ENCODE measurements at regions not wholly inside any gene's neighbourhood (a gene's known extent, or its start where the extent isn't known, plus 50 kb on each side); places are given as distances from the start of the nearest gene placed in this dataset.

DNA sequence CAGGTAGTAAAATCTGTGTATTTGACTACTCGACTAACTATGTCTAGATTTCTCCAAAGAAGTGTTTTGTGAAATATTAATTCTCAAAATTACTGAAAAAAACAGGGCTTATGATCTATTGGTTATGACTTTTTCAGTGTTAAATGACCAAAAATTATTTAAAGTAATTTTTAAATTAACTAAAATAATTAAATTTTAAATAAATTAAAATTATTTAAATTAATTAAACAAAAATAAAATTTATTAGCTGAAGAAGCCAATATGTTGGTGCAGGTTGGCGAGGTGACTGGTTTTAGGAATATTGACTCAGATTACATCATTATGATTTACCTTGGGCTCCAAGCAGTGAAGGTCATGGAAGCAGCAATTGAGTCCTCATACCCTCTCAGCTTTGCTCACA, 483.2 kb downstream of the PTPRC start:
- H3K4ac ChIP-seq (ENCODE audit: low read length), result no peak overlapping the region
- H2BK120ac ChIP-seq (ENCODE audit: low read depth, low read length), result no peak overlapping the region
- no peak overlapping the region for H2AFZ ChIP-seq (ENCODE audit: low read length)
- H2BK5ac ChIP-seq (ENCODE audit: low read length), result no peak overlapping the region
- no peak overlapping the region for H4K8ac ChIP-seq (ENCODE audit: low read depth, low read length)
- no CpG with 5 or more reads among the region's 2 CpGs for WGBS, 2 donors (ENCODE audit: extremely low coverage in 2 of 2, insufficient read length in 2 of 2, insufficient replicate concordance in 1 of 2)
- H3K23ac ChIP-seq (ENCODE audit: low read depth, low read length, poor library complexity), result no peak overlapping the region
- H3K79me1 ChIP-seq (ENCODE audit: low read depth, low read length), result no peaks in the 10 kb centered on the region
- H4K91ac ChIP-seq (ENCODE audit: low read depth, low read length, poor library complexity), result no peak overlapping the region
- no peak overlapping the region for H2AK5ac ChIP-seq (ENCODE audit: low read depth, low read length)
- no peak overlapping the region for H3K4me3 ChIP-seq (ENCODE audit: low read length in 2 of 2)
- H2BK15ac ChIP-seq (ENCODE audit: low read length), result no peak overlapping the region
- H3K9me3 ChIP-seq (replicated peaks in 1 of 2; ENCODE audit: control insufficient read depth in 2 of 2, insufficient read depth in 1 of 2, low read depth in 1 of 2, low read length in 2 of 2), result no peaks in the 10 kb centered on the region
- H3K18ac ChIP-seq (ENCODE audit: low read length), result no peak overlapping the region
- no peak overlapping the region for H3K4me2 ChIP-seq (ENCODE audit: insufficient read depth, low read length, poor library complexity, severe bottlenecking)
- no peaks in the 10 kb centered on the region for H3K27me3 ChIP-seq (ENCODE audit: control insufficient read depth in 3 of 3, insufficient read depth in 3 of 3, low read depth in 1 of 3, low read length in 3 of 3)
- H2BK12ac ChIP-seq (ENCODE audit: low read length), result no peak overlapping the region
- no peaks in the 10 kb centered on the region for H3K4me1 ChIP-seq (ENCODE audit: control insufficient read depth in 2 of 2, insufficient read depth in 1 of 2, low read depth in 1 of 2, low read length in 2 of 2)
- no peak overlapping the region for H3K27ac ChIP-seq (replicated peaks; ENCODE audit: low read length)
- no peaks in the 10 kb centered on the region for H3K36me3 ChIP-seq (replicated peaks in 1 of 2; ENCODE audit: control insufficient read depth in 2 of 2, insufficient read depth in 2 of 2, low read length in 2 of 2)
- DNase-seq (ENCODE audit: low spot score), result no peak
- H3K9ac ChIP-seq (ENCODE audit: low read depth, low read length, poor library complexity), result no peak overlapping the region
- H3K14ac ChIP-seq (ENCODE audit: low read length), result no peak overlapping the region

DNA sequence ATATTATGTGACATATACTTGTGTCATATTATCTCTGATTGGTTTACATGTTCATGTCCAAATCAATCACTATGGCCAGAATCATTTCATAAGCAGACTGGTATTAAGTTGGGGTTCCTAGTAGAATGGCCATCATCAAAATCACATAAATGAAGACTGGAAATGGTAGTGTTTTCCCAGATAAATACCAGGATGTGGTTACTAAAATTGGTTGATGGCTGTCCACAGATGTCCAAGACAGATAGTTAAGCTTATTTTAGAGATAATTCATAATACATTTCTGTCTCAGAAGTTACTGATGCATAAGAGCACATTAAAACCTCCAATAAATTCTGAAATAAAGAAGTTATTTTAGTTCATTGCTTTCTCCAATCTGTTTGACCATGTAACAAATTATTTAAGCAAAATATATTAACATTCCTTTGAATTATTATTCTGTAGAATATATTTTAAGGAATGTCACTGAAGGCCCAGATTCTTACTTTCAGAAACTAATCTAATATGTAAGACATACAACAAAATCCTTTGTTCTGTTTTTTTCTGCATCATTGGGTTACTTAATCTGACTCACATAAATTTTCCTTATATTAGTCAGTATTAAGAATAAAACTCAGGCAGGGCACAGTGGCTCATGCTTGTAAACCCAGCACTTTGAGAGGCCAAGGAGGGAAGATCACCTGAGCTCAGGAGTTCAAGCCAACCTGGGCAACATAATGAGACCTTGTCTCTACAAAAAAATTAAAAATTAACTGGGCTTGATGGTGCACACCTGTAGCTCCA, 483.9 kb downstream of the PTPRC start:
- no peaks in the 10 kb centered on the region for H3K4me1 ChIP-seq (ENCODE audit: control insufficient read depth in 2 of 2, insufficient read depth in 1 of 2, low read depth in 1 of 2, low read length in 2 of 2)
- H2BK15ac ChIP-seq (ENCODE audit: low read length), result no peak overlapping the region
- no peak overlapping the region for H3K23ac ChIP-seq (ENCODE audit: low read depth, low read length, poor library complexity)
- H3K36me3 ChIP-seq (replicated peaks in 1 of 2; ENCODE audit: control insufficient read depth in 2 of 2, insufficient read depth in 2 of 2, low read length in 2 of 2), result no peaks in the 10 kb centered on the region
- no peak overlapping the region for H3K14ac ChIP-seq (ENCODE audit: low read length)
- H3K4me3 ChIP-seq (ENCODE audit: low read length in 2 of 2), result no peak overlapping the region
- no peaks in the 10 kb centered on the region for H3K27me3 ChIP-seq (ENCODE audit: control insufficient read depth in 3 of 3, insufficient read depth in 3 of 3, low read depth in 1 of 3, low read length in 3 of 3)
- no peak overlapping the region for H2AK5ac ChIP-seq (ENCODE audit: low read depth, low read length)
- no peaks in the 10 kb centered on the region for H3K79me1 ChIP-seq (ENCODE audit: low read depth, low read length)
- H2BK5ac ChIP-seq (ENCODE audit: low read length), result no peak overlapping the region
- no peak overlapping the region for H3K4ac ChIP-seq (ENCODE audit: low read length)
- H2AFZ ChIP-seq (ENCODE audit: low read length), result no peak overlapping the region
- no peak for DNase-seq (ENCODE audit: low spot score)
- no peak overlapping the region for H3K4me2 ChIP-seq (ENCODE audit: insufficient read depth, low read length, poor library complexity, severe bottlenecking)
- no peak overlapping the region for H4K8ac ChIP-seq (ENCODE audit: low read depth, low read length)
- no peak overlapping the region for H2BK12ac ChIP-seq (ENCODE audit: low read length)
- H3K9ac ChIP-seq (ENCODE audit: low read depth, low read length, poor library complexity), result no peak overlapping the region
- no peak overlapping the region for H3K27ac ChIP-seq (replicated peaks; ENCODE audit: low read length)
- no peak overlapping the region for H3K18ac ChIP-seq (ENCODE audit: low read length)
- H4K91ac ChIP-seq (ENCODE audit: low read depth, low read length, poor library complexity), result no peak overlapping the region
- no peaks in the 10 kb centered on the region for H3K9me3 ChIP-seq (replicated peaks in 1 of 2; ENCODE audit: control insufficient read depth in 2 of 2, insufficient read depth in 1 of 2, low read depth in 1 of 2, low read length in 2 of 2)
- H2BK120ac ChIP-seq (ENCODE audit: low read depth, low read length), result no peak overlapping the region

DNA sequence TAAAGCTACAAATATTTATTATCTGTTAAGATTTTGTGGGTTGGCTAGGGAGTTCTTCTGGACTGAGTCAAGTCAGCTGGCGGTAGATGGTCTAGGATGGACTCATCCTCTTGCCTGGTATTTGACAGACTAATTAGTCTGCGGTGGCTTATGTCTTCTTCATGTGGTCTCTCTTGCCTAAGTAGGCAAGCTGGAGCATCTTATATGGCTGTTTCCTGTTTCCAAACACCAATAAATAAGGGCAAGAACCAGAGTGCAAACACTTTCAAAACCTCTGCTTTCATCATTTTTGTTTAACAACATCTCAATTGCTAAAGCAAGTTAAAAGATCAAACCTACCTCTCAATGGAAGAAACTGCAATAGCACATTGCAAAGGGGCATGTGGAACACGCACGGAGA, 484.8 kb downstream of the PTPRC start:
- no CpG with 5 or more reads among the region's 4 CpGs for WGBS, 2 donors (ENCODE audit: extremely low coverage in 2 of 2, insufficient read length in 2 of 2, insufficient replicate concordance in 1 of 2)
- no peak overlapping the region for H3K4me2 ChIP-seq (ENCODE audit: insufficient read depth, low read length, poor library complexity, severe bottlenecking)
- H4K91ac ChIP-seq (ENCODE audit: low read depth, low read length, poor library complexity), result no peak overlapping the region
- H2AK5ac ChIP-seq (ENCODE audit: low read depth, low read length), result no peak overlapping the region
- no peak overlapping the region for H3K9ac ChIP-seq (ENCODE audit: low read depth, low read length, poor library complexity)
- H3K4me1 ChIP-seq (ENCODE audit: control insufficient read depth in 2 of 2, insufficient read depth in 1 of 2, low read depth in 1 of 2, low read length in 2 of 2), result no peaks in the 10 kb centered on the region
- no peak overlapping the region for H3K4me3 ChIP-seq (ENCODE audit: low read length in 2 of 2)
- H2BK12ac ChIP-seq (ENCODE audit: low read length), result no peak overlapping the region
- no peak overlapping the region for H3K4ac ChIP-seq (ENCODE audit: low read length)
- H4K8ac ChIP-seq (ENCODE audit: low read depth, low read length), result no peak overlapping the region
- no peak overlapping the region for H2BK5ac ChIP-seq (ENCODE audit: low read length)
- H3K14ac ChIP-seq (ENCODE audit: low read length), result no peak overlapping the region
- no peak overlapping the region for H3K27ac ChIP-seq (replicated peaks; ENCODE audit: low read length)
- DNase-seq (ENCODE audit: low spot score), result no peak
- H3K18ac ChIP-seq (ENCODE audit: low read length), result no peak overlapping the region
- no peak overlapping the region for H3K23ac ChIP-seq (ENCODE audit: low read depth, low read length, poor library complexity)
- no peaks in the 10 kb centered on the region for H3K36me3 ChIP-seq (replicated peaks in 1 of 2; ENCODE audit: control insufficient read depth in 2 of 2, insufficient read depth in 2 of 2, low read length in 2 of 2)
- no peak overlapping the region for H2BK120ac ChIP-seq (ENCODE audit: low read depth, low read length)
- H3K9me3 ChIP-seq (replicated peaks in 1 of 2; ENCODE audit: control insufficient read depth in 2 of 2, insufficient read depth in 1 of 2, low read depth in 1 of 2, low read length in 2 of 2), result no peaks in the 10 kb centered on the region
- no peaks in the 10 kb centered on the region for H3K27me3 ChIP-seq (ENCODE audit: control insufficient read depth in 3 of 3, insufficient read depth in 3 of 3, low read depth in 1 of 3, low read length in 3 of 3)
- H2AFZ ChIP-seq (ENCODE audit: low read length), result no peak overlapping the region
- no peaks in the 10 kb centered on the region for H3K79me1 ChIP-seq (ENCODE audit: low read depth, low read length)
- no peak overlapping the region for H2BK15ac ChIP-seq (ENCODE audit: low read length)

DNA sequence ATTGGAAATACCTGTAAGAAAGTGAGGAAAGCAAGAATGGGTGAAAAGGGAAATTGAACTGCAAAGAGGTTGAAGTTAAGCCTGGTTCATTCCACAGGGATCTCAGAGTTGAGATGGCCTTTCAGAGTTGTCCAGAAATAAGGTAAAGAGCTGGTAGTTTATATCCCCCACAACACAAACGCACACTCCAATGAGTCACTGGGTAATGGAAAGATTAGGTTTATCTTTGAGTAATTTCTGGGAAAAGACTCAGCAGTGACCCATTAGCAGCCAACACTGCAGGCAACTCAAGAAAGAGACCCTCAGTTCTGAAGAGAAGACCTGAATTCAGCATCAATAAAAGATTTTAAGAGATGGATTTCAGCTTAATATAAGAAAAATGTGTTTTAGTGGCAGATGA, 485.5 kb downstream of the PTPRC start:
- H2AK5ac ChIP-seq (ENCODE audit: low read depth, low read length), result no peak overlapping the region
- no peaks in the 10 kb centered on the region for H3K4me1 ChIP-seq (ENCODE audit: control insufficient read depth in 2 of 2, insufficient read depth in 1 of 2, low read depth in 1 of 2, low read length in 2 of 2)
- DNase-seq (ENCODE audit: low spot score), result no peak
- no peak overlapping the region for H3K14ac ChIP-seq (ENCODE audit: low read length)
- no peaks in the 10 kb centered on the region for H3K27me3 ChIP-seq (ENCODE audit: control insufficient read depth in 3 of 3, insufficient read depth in 3 of 3, low read depth in 1 of 3, low read length in 3 of 3)
- H3K18ac ChIP-seq (ENCODE audit: low read length), result no peak overlapping the region
- no peak overlapping the region for H2BK5ac ChIP-seq (ENCODE audit: low read length)
- H3K9me3 ChIP-seq (replicated peaks in 1 of 2; ENCODE audit: control insufficient read depth in 2 of 2, insufficient read depth in 1 of 2, low read depth in 1 of 2, low read length in 2 of 2), result no peaks in the 10 kb centered on the region
- H3K4ac ChIP-seq (ENCODE audit: low read length), result no peak overlapping the region
- no peak overlapping the region for H3K9ac ChIP-seq (ENCODE audit: low read depth, low read length, poor library complexity)
- no peak overlapping the region for H2BK120ac ChIP-seq (ENCODE audit: low read depth, low read length)
- no peaks in the 10 kb centered on the region for H3K36me3 ChIP-seq (replicated peaks in 1 of 2; ENCODE audit: control insufficient read depth in 2 of 2, insufficient read depth in 2 of 2, low read length in 2 of 2)
- H3K79me1 ChIP-seq (ENCODE audit: low read depth, low read length), result no peaks in the 10 kb centered on the region
- H4K8ac ChIP-seq (ENCODE audit: low read depth, low read length), result no peak overlapping the region
- no peak overlapping the region for H3K4me3 ChIP-seq (ENCODE audit: low read length in 2 of 2)
- H2AFZ ChIP-seq (ENCODE audit: low read length), result no peak overlapping the region
- H4K91ac ChIP-seq (ENCODE audit: low read depth, low read length, poor library complexity), result no peak overlapping the region
- no peak overlapping the region for H3K23ac ChIP-seq (ENCODE audit: low read depth, low read length, poor library complexity)
- no peak overlapping the region for H2BK15ac ChIP-seq (ENCODE audit: low read length)
- WGBS, 2 donors (ENCODE audit: extremely low coverage in 2 of 2, insufficient read length in 2 of 2, insufficient replicate concordance in 1 of 2), result no CpG with 5 or more reads among the region's 1 CpG
- no peak overlapping the region for H2BK12ac ChIP-seq (ENCODE audit: low read length)
- H3K4me2 ChIP-seq (ENCODE audit: insufficient read depth, low read length, poor library complexity, severe bottlenecking), result no peak overlapping the region
- no peak overlapping the region for H3K27ac ChIP-seq (replicated peaks; ENCODE audit: low read length)
